Calu3 (cell line): ENCODE measurements at regions not wholly inside any gene's neighbourhood (a gene's known extent, or its start where the extent isn't known, plus 50 kb on each side); places are given as distances from the start of the nearest gene placed in this dataset.

Source experiments
- BruUV-seq: library from RNA; stranded (reverse); fragments of 400-500 nt; replicated peaks from 2 replicates; lab custom pipeline; 2021; lab: Mats Ljungman, UMichigan
- CTCF ChIA-PET: fragments of 300-600 bp; sonication (Branson Sonifier 250); formaldehyde crosslinking; loops from one replicate; lab custom pipeline; 2022; ENCODE audit warnings: antibody characterized with exemption; lab: Charles Lee
- DNase-seq: peaks from one replicate; pipeline ENCODE4 v3.0.0; 2022
- H3K27ac Mint-ChIP-seq: one replicate; pipeline ENCODE4 v1.8.0; 2022; ENCODE audit warnings: mixed read lengths; ENCODE audit not compliant: unreplicated experiment
- H3K27me3 Mint-ChIP-seq: one replicate; pipeline ENCODE4 v1.8.0; 2022; ENCODE audit warnings: mixed read lengths; ENCODE audit not compliant: unreplicated experiment
- H3K36me3 Mint-ChIP-seq: one replicate; pipeline ENCODE4 v1.8.0; 2022; ENCODE audit warnings: mild to moderate bottlenecking, moderate library complexity, mixed read lengths; ENCODE audit not compliant: insufficient read depth, unreplicated experiment
- H3K4me1 Mint-ChIP-seq: one replicate; pipeline ENCODE4 v1.8.0; 2022; ENCODE audit warnings: mild to moderate bottlenecking, low read depth, mixed read lengths; ENCODE audit not compliant: unreplicated experiment
- H3K4me3 Mint-ChIP-seq: one replicate; pipeline ENCODE4 v1.8.0; 2022; ENCODE audit warnings: mild to moderate bottlenecking, low read depth, moderate library complexity, mixed read lengths; ENCODE audit not compliant: unreplicated experiment
- H3K9me3 Mint-ChIP-seq: one replicate; pipeline ENCODE4 v1.8.0; 2022; ENCODE audit warnings: low read depth, mixed read lengths; ENCODE audit not compliant: unreplicated experiment
- intact Hi-C: fragments of 100-400 bp; cut with micrococcal nuclease; formaldehyde crosslinking; loops from one replicate; pipeline ENCODE4 v1.10.0; 2022; ENCODE audit not compliant: unreplicated experiment
- TF ChIP-seq, protein P1 (sequence below): fragments of 200-600 bp; IDR thresholded peaks from one replicate; pipeline ENCODE4 v1.8.0; 2022; ENCODE audit warnings: antibody characterized with exemption; ENCODE audit not compliant: unreplicated experiment

DNA sequence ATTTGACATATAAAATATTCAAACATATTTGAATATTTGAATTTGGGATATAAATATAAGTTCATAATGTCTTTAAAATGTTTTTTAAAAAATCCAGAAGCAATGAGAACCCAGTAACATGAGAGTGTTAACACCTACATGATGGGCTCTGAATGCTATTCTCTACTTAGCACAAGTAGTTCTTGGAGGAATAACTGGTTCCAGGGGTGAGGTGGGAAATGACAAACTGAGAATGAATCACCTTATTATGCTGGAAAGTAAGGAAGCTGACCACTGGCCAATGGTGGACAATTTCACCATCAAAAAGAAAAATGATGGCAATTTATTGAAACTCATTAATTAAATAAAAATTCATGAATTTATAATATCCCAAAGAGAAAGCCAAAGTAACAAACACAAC is 79.6 kb upstream of the NABP1 start:
- BruUV-seq, result no TSS peak
- DNase-seq, result no peak
- intact Hi-C loops, result no loop called here
- Mint-ChIP-seq H3K4me1 (peaks cover 6% of the 10 kb centered on the region), H3K27ac (no peak overlapping the region), H3K36me3 (no peaks in the 10 kb centered on the region), H3K9me3 (no peaks in the 10 kb centered on the region), H3K4me3 (no peak overlapping the region), H3K27me3 (no peaks in the 10 kb centered on the region)
- TF ChIP-seq, protein P1, sequence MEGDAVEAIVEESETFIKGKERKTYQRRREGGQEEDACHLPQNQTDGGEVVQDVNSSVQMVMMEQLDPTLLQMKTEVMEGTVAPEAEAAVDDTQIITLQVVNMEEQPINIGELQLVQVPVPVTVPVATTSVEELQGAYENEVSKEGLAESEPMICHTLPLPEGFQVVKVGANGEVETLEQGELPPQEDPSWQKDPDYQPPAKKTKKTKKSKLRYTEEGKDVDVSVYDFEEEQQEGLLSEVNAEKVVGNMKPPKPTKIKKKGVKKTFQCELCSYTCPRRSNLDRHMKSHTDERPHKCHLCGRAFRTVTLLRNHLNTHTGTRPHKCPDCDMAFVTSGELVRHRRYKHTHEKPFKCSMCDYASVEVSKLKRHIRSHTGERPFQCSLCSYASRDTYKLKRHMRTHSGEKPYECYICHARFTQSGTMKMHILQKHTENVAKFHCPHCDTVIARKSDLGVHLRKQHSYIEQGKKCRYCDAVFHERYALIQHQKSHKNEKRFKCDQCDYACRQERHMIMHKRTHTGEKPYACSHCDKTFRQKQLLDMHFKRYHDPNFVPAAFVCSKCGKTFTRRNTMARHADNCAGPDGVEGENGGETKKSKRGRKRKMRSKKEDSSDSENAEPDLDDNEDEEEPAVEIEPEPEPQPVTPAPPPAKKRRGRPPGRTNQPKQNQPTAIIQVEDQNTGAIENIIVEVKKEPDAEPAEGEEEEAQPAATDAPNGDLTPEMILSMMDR, result no peak
- CTCF ChIA-PET, result no interaction called here

DNA sequence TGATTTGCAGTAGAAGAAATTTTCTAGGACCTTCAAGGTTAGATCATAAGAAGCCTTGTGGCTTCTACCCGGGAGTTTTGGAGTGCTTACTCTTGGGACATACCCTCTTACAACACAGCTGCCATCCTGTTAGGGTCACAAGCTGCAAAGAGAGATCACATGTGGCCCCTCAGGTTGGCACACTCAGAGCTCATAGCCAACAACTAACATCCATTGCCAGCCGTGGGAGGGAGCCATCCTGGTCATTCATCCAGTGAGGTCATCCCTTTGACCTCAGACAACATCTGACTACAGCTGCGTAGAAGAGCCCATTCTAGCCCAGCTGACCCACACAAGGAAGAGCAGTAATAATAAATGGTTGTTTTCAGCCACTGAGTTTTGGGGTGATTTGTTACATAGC is 76.9 kb upstream of the NABP1 start:
- no peaks in the 10 kb centered on the region for H3K27me3 Mint-ChIP-seq
- H3K27ac Mint-ChIP-seq, result no peak overlapping the region
- CTCF ChIA-PET, result no interaction called here
- DNase-seq, result no peak
- H3K4me3 Mint-ChIP-seq, result no peak overlapping the region
- no peaks in the 10 kb centered on the region for H3K36me3 Mint-ChIP-seq
- H3K9me3 Mint-ChIP-seq, result peaks cover under 1% of the 10 kb centered on the region
- no peaks in the 10 kb centered on the region for H3K4me1 Mint-ChIP-seq
- TF ChIP-seq, protein P1, result no peak
- BruUV-seq, result no TSS peak
- intact Hi-C loops, result no loop called here

DNA sequence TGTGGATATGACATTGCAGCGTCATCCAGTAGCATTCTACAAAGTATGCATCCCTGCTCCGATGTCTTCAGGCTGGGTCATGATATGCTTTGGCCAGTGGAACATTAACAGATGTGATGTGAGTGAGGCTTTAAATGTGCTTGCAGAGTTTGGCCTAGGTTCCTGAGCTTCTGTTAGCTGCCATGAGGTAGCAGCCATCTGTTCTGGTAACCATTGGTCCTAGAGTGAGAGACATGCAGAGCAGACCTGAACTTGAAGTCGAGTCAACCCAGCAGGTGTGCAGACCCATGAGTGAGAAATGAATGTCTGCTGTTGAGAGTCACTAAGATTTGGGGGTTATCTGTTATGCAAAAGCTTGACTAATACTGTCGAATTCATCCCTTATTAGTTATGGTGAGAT is 73.8 kb upstream of the NABP1 start:
- DNase-seq, result no peak
- H3K9me3 Mint-ChIP-seq, result peaks cover 6% of the 10 kb centered on the region
- H3K4me3 Mint-ChIP-seq, result no peak overlapping the region
- TF ChIP-seq, protein P1, result no peak
- intact Hi-C loops, result no loop called here
- H3K27ac Mint-ChIP-seq, result no peak overlapping the region
- H3K36me3 Mint-ChIP-seq, result no peaks in the 10 kb centered on the region
- no peaks in the 10 kb centered on the region for H3K4me1 Mint-ChIP-seq
- H3K27me3 Mint-ChIP-seq, result no peaks in the 10 kb centered on the region
- BruUV-seq, result no TSS peak
- CTCF ChIA-PET, result no interaction called here

DNA sequence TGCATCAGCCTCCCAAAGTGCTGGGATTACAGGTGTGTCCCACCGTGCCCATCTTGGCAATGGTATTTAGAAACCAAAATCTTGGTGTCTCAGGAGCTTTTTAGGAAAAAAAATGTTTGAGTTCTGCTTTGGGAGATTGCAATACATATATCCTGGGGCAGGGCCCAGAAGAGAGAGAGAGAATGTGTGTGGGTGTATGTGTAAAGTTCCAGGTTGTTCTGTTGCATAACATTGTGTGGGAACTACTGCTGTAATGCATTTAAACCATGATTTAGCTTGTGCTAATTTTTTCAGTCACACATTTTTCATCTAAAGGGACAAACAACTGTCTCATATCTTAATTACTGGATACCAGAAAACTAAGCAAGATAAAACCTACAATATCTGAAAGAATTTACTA is 70.8 kb upstream of the NABP1 start:
- CTCF ChIA-PET, result no interaction called here
- H3K27ac Mint-ChIP-seq, result no peak overlapping the region
- H3K36me3 Mint-ChIP-seq, result no peaks in the 10 kb centered on the region
- BruUV-seq, result no TSS peak
- H3K4me3 Mint-ChIP-seq, result no peak overlapping the region
- TF ChIP-seq, protein P1, result no peak
- H3K4me1 Mint-ChIP-seq, result no peaks in the 10 kb centered on the region
- H3K27me3 Mint-ChIP-seq, result no peaks in the 10 kb centered on the region
- intact Hi-C loops, result no loop called here
- DNase-seq, result no peak
- H3K9me3 Mint-ChIP-seq, result peaks cover 6% of the 10 kb centered on the region

DNA sequence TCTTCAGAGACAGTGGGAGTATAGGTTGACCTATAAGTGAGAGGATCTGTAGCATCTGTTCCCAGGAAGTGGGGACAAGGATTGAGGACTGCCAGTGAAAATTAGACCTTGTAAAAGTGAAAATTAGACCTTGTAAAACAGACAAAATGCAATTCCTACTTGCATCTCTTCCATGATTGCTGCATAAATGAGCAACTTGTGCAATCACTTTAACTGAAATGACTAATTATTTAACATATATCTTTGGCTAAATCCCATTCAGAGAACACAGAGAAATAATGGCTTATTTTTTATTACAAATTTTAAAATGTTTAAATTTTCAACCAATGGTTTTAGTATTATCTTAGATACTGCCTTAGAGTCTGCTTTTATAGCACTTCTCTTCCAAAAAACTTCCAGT is 67.2 kb upstream of the NABP1 start:
- H3K9me3 Mint-ChIP-seq, result peaks cover 6% of the 10 kb centered on the region
- no TSS peak for BruUV-seq
- H3K27ac Mint-ChIP-seq, result no peak overlapping the region
- no peaks in the 10 kb centered on the region for H3K36me3 Mint-ChIP-seq
- CTCF ChIA-PET, result no interaction called here
- no peak for DNase-seq
- H3K4me3 Mint-ChIP-seq, result no peak overlapping the region
- no peaks in the 10 kb centered on the region for H3K4me1 Mint-ChIP-seq
- TF ChIP-seq, protein P1, result no peak
- intact Hi-C loops, result no loop called here
- H3K27me3 Mint-ChIP-seq, result no peaks in the 10 kb centered on the region
